Pons (tissue), 1 donor: ENCODE measurements at regions not wholly inside any gene's neighbourhood (a gene's known extent, or its start where the extent isn't known, plus 50 kb on each side); places are given as distances from the start of the nearest gene placed in this dataset.
"Not testable (repeated sequence)": the region's sequence is repeated elsewhere in the genome, so short reads cannot be mapped to it uniquely, and the experiment has no call there.

Source experiments
- DNase-seq: peaks from one replicate; pipeline ENCODE4 v3.0.0-alpha.2; 2016; ENCODE audit warnings: low spot score

DNA sequence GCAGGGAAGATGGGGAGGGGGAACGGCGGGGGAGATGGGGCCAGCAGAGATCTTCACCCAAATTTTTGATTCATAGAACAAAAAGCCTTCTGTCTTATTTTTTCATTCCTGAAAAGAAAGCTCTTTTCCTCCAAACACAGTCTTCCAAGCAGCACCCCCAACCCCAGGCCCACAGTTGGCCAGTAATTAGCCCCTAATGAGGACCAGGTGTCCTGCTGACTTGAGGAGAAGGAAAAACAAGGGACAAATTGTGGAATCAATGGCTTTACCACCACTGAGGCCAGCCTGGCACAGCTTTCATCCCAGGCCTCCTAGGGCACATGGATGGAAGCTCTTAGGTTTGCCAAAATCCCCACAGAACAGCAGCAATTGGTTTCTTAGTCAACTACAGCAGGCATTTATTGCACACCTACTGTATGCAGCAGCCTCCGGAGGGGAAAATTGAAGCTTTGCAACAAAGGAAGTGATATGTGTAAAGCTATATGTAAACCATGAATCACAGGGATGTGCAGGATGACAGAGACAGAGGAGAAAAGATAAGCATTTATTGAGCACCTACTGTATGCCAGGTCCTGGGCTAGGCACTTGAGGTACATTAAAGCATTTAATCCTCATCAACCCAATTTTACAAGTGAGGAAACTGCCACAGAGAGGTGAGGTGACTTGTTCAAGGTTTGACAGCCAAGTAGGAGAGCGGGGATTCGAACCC lies 199.5 kb downstream of the TBC1D2B start:
- no peak for DNase-seq

GRCh38 chr15:77876107-77876820 lies 201.2 kb downstream of the TBC1D2B start:
- not testable (repeated sequence) for DNase-seq

- peak; percentile 54 for DNase-seq
Measured at GRCh38 chr15:77875066-77875721, 202.3 kb downstream of the TBC1D2B start.

- DNase-seq, result no peak
Measured at GRCh38 chr15:77874063-77874462, 203.4 kb downstream of the TBC1D2B start.

DNA sequence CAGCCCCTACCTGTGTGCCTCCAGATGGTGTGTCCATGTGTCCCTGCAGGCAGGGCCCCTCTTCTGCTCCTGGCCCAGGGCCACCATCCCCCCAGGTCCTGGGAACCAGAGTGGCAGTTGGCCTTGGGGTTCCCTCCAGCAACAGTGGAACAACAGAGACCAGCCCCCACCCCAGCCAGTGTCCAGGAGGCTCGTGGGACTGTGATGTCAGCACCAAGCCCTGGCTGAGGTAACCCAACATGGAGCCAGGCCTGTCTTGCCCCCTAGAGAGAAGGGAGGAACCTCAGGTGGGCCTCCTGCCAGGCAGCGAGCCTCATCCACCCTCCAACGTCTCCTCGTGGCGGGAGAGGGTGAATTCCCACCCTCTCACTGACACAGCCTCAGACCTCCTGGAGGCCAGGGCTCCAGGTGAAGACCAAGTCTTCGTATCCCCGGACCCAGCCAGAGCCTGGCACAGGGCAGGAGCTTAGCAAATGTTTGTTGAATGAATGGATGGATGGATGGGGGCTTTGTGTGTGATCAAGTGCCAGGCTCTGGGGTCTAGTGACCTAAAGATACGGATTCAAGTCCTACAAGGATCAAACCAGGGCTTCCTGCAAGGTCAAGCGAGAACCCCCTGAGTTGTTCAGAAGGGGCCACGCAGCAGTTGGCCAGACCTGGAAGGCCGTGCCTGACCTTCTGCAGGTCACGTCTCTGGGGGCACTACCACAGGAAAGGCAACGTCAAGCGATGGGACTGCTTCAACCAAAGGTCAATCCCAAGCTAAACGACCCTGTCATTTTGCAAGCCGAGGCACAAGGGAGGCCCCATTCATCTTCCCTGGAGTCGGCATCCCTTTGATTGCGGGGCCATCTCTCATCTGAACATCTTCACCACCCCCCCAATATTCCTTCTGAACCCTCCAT lies 204.7 kb downstream of the TBC1D2B start:
- DNase-seq, result not testable (repeated sequence)

DNA sequence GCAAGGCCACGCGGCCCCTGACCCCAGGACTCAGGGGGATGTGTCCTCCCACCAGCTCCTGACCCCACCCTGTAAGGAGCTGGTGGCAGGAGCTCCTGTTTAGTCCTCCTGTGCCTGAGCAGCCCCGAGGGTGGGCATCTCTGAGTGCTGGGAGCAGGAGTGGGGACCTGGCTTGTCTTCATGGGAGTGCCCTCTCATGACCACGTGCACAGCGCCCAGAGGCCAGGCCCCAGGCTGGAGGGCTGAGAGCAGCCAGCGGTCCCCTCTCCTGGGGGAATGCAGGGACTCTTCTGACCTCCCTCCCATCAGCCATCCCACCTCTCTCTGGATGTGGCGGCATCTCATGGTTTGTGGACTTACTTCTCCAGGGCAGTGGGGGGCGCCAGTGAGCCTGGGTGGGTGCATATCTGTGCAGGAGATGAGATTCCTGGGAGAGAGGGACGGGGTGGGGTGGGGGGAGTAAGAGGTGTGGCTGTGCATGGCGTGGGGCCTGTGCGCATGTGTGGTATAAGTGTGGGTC lies 205.6 kb downstream of the TBC1D2B start:
- DNase-seq, result no peak

DNA sequence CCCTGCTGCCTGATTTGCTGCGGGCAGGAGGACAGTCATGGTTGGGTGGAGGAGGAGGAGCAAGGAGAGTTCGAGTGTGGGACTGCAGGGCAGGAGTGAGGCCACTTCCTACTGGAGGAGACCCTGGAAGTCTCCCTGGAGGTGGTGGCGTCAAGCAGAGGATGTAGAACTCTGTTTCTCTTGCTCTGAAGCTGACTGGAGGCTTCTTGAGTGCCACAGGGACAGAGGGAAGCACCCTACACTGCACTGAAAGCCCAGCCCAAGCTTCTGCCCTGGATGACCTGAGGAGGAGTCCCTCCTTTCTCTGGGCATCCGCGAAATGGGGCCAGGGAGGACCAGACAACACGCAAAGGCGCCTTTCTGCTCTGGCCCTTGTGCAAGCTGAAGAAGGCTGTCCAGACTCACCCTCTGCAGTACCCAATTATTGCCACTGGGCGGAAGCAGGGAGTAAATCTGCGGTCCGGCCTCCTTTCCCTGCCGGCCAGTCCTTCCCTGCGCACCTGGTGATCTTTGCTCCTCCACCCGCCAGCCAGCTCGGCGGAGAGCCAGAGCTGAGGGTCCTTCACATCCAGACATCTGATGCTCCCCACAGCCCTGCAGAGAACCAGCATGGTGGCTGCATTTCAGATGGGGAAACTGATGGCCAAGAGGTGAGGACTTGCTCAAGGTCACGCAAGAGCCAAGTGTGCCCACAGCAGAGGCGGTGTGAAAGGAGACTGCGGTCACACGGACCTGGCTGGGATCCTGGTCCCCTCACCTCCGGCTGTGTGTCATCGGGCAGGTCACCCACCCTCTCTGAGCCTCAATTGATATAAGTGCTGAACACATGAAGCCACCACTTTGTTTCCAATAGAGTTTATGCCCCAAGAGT lies 207.1 kb downstream of the TBC1D2B start:
- peak; percentile 40 for DNase-seq

GRCh38 chr15:77869021-77869895 lies 208.3 kb downstream of the TBC1D2B start:
- DNase-seq, result no peak

DNA sequence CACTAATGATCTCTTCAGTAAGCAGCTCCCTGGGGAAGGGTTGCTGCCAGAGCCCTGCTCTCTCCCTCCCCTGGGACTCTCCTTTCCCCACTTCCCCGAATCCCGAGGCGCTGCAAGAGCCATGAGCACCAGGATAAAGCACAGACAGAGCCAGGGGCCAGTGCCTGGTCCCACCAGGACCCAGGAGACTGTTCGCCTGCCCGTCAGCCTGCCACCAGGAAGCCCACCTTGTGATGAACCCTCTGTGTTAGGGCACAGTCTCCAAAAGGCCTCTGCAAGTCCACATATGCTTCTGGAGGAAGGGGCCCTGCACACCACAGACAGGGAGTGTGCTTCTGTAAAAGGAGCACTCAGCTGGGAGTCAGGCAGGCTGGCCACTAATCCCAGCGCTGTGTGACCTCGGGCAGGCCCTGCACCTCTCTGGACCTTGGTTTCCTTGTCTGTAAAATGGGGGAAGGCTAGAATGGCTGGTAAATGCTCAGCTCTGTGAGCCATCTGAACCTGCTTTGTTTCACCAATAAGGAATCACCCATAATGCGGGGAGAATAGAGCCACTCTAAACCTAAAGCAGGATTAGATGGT lies 209.4 kb downstream of the TBC1D2B start:
- not testable (repeated sequence) for DNase-seq

DNA sequence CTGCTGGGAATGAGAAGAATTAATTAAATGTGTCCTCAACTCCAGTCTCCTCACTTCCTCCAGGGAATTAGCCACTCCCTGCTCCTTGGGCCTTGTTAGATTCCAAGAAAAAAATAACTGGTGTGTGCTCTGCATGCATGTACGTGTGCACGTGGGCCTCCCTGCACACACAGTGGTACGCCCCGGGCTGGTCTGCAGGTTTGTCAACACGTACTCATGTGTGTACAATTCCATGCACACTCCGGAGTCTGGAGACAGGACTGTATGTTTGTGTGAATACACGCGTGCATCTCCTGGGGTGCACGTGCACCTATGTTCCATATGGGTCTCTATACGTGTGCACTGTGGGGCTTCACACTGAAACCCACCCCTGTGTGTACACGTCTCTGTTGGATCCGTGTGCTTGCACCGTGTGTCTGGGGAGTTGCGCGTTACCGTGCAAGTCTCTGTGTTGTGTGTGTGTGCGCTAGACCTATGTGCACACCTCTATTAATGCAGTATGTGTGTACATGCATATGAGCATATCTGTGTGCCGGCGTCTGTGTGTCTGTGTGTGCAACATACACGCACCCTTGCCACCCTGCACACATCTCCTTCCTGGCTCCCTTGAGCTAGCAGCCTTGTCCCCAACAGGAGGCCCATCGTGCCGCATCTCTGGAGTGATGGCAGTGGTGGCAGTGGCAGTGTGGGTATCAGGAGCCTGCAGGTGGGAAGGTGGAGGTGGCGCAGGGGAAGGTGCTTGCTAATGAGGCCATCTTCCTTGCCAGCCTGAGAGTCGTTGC lies 210.1 kb downstream of the TBC1D2B start:
- no peak for DNase-seq

- no peak for DNase-seq
Measured at GRCh38 chr15:77866596-77867125, 210.8 kb downstream of the TBC1D2B start.

GRCh38 chr15:77866186-77866585 lies 211.3 kb downstream of the TBC1D2B start:
- DNase-seq, result no peak

DNA sequence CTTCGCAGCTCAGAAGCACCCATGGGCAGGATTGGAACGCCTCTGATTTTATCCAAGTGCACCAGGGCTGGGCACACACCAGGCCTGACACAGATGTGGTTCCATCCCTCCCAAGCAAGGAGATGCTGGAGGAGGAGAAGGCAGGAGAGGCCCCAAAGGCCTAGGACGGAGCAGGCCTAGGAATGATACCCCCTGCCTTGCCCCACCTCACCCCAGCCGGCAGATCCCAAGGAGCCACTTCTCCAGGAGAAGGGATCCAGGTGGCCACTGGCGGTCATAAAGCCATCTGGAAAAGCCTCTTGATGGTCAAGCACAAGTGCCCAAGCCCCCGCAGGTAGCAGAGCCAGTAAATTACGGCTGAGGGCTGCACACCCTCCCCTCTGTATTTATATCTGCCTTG lies 211.8 kb downstream of the TBC1D2B start:
- DNase-seq, result no peak

GRCh38 chr15:77865106-77865610 lies 212.4 kb downstream of the TBC1D2B start:
- no peak for DNase-seq

DNA sequence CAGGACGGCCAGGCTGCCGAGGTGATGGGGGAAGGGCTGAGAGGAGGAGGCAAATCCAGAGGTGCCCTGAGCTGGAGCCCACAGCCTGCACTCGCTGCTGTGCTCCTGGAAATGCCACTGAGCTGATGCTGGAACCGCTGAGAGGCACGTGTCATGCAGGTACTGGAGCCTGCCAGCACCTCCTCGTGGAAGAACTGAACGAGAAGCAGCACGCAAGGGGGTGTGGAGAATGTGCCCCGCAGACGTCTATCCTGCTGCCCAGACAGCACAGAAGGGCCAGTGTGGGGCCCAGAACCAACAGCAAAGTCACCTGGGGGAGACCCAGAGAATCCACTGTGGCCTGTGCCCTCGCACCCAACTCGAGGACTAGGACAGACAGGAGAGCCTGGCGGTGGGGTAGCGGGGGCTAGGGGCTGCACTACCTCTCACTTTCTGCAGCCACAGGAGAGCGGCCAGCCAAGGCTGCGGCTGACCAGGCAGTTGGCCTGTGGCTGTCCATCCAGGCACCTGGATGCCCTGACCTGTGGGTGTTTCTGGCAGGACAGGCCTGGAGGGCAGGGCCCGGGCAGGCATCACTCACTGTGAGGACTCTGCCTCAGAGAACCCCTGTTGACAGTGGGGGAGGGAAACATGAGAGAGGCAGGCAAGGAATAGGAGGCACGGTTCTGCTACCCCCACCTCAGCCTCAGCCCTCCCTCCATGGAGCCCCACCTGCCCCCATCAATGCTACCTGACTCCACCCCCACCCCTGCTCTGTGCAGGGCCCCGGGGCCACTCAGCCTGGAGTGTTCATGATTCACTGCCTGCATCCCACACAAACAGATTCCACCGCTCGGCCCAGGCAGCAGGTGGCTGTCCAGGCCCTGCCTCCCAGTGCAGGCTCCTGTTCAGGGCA lies 213.1 kb downstream of the TBC1D2B start:
- no peak for DNase-seq

DNA sequence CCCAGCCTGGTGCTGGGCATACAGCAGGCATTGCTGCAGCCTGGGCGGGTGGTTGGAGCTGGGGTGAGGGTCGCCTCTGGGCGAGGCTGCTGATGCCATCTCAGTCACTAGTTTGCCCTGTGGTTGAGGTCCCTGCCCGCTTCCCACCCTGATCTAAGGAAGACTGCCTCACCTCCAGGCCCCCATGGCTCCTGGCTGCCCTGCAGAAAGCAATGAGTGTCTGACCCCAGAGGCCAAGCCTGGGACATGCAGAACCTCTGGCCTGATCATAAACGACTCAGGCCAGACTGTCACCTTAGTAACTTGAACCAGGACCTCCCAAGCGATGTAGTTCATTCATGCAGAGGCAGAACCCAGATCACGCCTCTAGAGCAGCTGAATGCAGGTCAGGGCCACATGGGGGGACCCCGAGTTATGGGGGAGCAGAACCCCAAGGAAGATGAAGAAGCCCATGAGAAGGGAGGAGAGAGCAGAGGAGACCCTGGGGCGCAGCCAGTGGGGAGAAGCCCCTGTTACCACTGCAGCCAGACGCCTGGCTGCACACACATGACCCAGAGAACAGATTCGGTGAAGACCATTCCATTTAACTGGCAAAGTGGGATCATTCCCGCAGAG lies 213.9 kb downstream of the TBC1D2B start:
- DNase-seq, result no peak
